UCSD-AML1 (cell line): ENCODE measurements at regions not wholly inside any gene's neighbourhood (a gene's known extent, or its start where the extent isn't known, plus 50 kb on each side); places are given as distances from the start of the nearest gene placed in this dataset.
"Not testable (repeated sequence)": the region's sequence is repeated elsewhere in the genome, so short reads cannot be mapped to it uniquely, and the experiment has no call there.

ENCODE experiments used
- DNase-seq: peaks from one replicate; lab custom pipeline; 2025; ENCODE audit not compliant: unreplicated experiment; lab: John Stamatoyannopoulos, UW

DNA sequence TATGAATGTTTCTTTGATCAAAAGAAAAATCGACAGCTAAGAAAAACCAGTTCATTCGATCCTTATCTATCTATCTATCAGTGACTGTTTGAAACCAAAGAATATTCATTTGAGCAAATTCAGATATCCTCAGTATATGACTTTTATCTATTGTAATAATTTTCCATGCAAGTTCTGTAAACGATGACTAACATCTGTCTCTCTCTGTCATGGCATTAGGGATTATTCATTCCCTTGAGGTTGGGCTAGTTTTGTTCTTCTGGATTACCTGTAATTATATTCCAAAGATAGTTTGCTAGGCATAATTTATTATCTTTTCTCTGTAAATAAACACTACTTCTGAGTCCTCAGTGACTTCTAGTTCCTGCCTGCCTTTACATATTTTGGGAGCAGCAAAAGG lies 497.7 kb upstream of the CDH11 start:
- no peak for DNase-seq

DNA sequence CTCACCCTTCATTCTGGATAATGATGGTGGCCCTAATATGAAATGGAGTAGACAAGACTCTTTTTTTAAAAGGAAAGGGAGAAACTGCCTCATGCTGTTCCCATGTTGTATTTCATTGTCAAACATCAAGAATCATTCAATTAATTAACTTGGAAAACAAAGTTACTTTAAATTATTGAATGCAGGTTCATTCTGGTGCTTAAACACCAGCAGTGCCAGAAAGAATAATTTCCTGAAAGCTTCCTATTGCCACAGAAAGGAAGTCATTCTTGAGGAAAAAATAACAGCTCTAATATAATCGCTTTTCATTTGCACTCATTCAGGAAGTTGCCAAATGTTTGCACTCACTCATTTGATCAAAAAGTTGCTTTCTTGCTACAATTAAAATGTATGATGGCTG lies 497.1 kb upstream of the CDH11 start:
- no peak for DNase-seq

DNA sequence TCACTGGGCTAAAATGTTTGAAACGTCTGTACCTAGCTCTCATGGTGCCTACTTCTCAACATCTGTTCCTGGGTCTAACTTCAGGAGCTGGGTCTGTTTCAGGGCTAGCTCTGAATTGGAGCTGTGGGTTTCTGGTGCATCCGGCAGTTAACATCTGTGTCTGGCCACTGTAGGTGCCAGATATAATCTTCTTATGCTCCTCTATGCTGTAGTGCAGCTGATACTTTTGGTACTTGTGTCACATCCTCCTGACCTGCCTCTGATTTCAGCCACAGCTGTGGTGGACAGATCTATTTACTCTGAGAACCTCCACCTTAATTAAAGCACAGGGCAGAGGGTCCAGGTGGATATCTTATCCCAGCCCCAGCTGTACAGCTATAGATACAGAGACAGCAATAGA lies 496.5 kb upstream of the CDH11 start:
- DNase-seq: no peak

DNA sequence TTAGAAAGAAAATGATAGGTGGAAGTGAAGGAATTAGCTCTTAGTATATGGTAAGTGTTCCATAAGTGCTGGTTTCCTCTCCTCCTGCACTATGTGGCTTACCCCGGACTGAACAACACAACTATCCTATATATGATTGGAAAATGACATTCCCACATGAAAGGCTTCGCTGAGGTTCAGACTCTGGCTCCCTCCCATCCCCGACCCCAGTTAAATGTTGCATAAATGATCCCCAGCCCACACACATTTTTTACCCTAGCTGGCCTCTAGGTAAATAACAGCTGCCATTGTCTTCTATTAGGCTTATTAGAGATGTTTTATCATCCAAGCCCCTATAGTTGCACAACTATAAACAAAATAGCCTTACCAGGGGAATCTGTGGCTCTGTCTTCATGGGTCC lies 495.6 kb upstream of the CDH11 start:
- DNase-seq: no peak

DNA sequence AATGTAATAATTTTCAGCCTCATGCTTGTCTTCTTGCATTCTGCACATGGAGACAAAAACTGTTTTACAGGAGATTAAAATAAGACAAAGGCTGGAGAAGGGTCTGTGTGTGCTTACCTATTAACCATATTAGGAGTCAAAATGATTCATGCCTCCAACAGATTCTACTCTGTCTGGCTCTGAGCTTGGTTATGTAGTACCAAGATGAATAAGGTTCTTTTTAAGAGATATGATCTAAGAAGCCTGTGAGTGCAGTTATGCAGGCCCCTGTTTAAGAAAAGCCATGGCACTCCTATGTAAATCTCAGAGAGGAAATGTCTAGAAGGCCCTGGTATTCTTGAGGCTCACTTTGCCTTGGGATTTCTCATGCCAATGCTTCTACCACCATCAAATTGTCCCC lies 486.6 kb upstream of the CDH11 start:
- DNase-seq: no peak

DNA sequence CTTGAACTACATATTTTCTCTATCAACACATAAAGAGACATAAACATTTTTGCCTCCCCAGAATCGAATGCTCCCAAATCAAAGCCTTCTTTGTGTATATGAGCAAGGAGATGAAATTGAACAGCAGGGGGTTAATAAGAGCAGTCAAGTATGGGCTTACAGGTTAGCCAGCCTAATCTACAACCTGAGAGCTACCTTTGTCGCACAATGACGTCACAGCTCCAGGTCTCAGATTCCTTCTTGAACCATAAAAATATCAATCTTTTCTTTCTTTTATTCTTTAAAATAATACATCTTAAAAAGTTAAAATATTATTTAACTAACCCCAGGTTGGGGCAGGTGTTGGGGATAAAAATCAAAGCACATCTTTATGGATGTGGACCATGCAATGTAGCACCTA lies 482.9 kb upstream of the CDH11 start:
- no peak for DNase-seq

DNA sequence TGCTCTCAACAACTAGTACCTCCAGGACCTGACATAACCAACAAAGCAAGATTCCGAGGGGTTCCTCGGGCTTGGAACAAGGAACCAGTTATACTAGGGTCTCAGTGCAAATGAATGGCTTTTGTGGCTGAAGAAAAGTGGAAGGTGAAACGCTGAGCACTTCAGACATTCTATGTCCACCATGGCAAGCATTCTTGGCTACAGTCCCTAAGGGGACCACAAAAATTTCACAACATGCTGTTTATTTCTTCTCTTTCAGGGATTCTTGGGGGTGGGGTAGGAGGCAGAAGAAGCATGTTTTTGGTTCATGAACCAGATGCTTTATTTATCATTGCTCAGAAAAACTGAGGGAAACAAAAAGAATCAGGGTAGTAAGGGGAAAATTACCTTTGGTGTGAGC lies 479.9 kb upstream of the CDH11 start:
- no peak for DNase-seq

DNA sequence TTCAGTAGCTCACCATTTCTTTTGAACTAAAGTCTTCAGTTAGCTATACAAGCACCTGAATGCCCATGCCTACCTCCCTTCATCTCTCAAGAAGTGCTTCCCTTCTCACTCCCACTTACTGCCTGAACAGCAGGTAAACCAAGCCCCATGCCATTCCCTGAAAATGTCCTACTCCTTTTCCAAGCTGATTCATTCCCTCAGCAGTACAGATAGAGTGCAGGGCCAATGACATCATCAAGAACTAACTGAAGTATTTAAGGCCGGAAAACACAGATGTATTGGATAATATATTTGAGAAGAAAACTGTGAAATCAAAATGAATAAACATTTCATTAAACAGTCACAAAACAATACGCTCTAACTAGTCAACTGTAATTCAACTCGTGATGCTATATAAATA lies 478.8 kb upstream of the CDH11 start:
- DNase-seq: no peak

DNA sequence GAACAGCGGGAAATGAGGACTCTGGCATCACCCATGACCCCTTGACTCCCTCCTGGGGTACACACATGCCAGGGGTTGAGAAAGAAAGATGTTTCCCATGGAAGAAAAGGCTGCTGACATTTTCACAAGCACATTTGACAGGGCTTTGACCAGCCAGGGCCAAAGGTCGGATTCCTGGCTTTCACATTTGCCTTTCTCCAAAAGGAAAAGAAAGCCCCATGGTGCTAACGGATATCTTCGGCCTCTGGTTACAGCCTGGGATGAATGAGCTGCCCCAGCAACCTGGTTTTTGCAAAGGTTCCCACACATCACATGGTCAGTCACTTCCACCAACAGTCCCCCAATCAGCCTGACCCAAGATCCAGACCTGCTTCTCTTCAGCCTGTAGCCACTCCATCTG lies 478.2 kb upstream of the CDH11 start:
- DNase-seq: no peak

DNA sequence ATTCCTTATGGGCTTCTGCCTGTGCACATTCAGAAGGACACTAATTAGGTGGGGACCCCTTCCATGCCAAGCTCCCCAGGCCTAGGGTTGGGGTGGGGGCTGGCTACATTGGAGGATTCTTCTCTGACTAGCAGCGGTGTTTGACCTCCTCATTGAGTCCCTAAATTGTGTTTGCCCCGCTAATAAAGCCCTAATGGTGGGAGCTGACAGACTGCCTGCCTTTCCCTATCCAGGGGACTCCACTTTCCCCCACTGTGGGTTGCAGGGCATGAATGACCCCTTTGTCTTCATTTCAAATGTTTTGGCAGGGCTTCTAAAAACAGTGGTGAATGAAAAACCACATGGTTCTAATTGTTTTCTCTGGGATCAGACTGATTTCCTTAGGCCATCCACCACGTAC lies 476.8 kb upstream of the CDH11 start:
- DNase-seq: no peak

DNA sequence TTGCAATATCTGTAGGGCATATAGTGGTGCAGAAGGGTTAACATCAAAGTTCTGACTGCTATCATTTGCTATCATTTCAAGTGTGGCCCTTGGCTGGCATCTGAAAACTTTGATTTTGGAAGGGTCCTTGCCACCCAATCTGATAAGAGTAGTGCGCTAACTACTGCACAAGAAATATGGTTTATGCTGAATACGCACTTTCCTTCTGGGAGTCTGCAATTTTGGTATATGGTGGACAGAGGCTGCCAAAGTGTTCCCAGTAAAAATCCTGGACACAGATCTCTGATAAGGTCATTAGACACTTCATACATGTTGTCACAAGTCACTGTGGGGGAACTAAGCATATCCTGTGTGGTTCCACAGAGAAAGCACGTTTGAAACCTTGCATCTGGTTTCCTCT lies 461.6 kb upstream of the CDH11 start:
- DNase-seq: no peak

DNA sequence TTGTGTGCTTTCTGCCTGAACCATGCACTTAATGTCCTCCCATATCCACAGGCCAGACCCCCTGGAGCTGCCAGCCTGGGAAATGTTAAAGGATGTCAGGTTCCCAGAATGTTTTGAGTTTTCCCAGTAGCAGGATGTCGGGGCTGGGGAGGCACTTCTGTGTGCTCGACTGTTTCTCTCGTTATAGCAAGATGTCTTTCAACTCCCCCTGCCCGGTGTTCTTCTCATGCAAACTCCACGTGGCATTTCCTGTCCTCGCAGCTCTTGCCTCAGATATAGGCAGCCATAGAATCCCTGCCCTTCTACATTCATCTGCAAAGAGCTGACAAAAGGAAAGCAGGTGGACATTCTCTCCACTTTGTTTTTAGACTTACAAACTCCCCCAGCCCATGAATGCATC lies 457.2 kb upstream of the CDH11 start:
- no peak for DNase-seq

DNA sequence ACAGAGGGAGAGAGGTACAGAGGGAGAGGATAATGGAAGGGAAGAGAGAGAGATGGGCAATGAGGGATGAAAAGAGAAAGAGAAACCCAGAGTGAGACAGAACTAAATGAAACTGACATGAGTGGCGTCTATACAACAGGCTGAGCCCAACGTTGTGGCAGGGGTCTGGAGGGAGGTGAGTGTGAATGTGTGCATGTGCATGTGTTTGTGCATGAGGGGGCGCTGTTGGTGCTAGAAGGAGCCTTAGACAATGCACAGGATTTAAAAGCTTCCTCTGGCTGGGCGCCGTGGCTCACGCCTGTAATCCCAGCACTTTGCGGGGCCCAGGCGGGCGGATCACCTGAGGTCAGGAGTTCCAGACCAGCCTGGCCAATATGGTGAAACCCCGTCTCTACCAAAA lies 454.8 kb upstream of the CDH11 start:
- no peak for DNase-seq

DNA sequence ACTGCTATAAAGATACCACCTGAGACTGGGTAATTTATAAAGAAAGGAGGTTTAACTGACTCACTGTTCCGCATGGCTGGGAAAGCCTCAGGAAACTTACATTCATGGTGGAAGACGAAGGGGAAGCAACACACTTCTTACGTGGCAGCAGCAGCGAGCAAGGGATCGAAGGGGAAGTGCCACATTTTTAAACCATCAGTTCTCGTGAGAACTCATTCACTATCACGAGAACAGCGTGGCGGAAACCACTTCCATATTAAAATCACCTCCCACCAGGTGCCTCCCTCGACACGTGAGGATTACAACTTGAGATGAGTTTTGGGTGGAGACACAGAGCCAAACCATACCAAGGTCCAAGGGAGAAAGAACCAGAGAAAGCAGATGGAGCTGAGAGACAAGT lies 454.3 kb upstream of the CDH11 start:
- DNase-seq: no peak

DNA sequence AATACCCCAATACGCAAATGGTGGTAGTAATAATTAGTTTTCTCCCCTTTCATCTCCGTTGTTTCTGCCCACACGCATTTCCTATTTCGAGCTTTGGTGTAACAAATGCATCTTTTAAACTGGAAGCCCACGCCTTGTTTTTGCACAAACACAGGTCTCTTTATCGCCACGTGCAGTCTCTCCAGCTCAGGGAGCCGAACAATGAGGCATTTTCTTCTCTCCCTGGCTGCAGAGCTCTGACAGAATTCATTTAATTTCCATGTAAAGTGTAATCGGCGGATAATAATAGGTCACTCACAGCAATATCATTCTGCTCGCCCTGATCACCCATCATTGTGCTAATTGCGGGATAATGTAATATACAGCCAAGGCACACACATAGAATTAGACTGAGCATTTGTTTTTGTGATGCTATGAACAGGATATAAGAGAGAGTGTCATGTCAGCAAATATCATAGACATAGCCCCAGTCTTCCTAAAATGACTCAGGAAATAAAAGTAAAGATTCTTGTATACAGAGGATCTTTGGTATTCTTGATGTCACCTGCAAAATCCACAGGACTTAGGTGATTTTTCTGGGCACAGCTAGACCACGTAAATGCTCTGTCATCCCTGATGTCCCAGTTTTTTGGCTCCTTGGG lies 452.6 kb upstream of the CDH11 start:
- DNase-seq: no peak

DNA sequence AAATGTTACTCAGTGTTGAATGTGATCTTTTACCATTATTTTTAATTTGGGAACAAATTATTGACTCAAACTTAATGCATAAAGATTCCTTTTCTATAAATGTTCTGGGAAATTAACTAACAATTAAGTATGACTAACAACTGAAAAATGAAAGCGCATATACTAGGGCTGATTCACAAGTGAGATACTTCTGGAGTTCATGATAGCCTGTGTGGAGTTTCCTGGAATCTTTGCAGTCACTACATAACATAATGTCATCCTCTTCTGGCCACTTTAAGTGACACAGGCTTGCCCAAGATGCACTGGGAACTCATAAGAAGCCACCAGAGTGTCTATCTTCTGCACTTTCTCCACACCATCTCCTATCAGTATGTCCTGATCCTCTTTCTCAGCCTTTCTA lies 450.3 kb upstream of the CDH11 start:
- DNase-seq: no peak

DNA sequence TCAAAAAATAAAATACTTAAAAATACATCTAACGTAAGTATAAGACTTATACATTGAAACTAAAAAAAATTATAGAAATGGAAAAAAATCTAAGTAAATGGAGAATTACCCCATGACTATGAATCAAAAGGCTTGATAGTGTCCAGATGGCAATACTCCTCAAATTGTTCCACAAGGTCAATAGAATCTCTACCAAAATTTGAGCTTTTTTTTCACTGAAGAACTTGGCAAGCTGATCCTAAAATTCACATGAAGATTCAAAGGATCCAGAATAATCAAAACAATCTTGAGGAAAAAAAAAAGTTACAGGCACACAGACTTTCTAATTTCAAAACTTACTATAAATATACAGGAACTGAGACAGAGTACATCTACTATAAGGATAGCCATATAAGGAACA lies 448.4 kb upstream of the CDH11 start:
- DNase-seq: no peak

DNA sequence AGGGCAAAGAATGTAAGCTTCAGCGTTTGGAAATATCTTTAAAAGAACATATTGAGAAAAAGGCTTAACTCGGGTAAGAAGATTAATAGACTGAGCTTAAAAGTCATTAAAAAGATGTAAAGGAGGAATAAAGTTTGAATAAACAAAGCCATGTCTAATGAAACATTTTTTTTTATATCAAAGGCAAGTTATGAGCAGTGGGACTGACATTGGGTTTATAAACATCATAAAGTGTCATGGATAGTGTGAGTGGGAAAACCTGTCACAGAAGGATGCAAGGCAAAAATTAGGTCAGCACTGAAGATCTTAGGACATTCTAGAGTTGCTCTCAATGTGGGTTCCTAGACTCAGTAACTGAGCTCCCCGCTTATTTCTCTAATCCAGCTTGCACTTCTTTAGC lies 438.0 kb upstream of the CDH11 start:
- no peak for DNase-seq

DNA sequence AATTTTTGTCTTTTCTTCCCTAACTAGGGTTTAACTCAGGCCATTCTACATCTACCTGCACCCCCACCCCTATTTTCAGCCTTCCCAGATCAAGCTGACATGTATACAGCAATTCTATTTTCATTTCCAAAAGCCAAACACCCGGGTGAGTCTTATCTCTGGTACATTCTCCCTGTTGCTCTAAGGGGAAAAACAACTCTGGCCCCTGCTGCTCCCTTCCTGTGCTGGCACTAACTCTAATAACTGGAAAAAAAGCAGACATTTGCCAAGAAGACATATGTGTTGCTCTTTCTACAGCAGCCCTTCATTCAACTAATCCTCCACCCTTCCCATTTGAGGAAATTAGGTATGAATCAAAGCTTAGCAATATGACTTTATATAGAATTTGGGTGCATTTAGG lies 427.8 kb upstream of the CDH11 start:
- not testable (repeated sequence) for DNase-seq

DNA sequence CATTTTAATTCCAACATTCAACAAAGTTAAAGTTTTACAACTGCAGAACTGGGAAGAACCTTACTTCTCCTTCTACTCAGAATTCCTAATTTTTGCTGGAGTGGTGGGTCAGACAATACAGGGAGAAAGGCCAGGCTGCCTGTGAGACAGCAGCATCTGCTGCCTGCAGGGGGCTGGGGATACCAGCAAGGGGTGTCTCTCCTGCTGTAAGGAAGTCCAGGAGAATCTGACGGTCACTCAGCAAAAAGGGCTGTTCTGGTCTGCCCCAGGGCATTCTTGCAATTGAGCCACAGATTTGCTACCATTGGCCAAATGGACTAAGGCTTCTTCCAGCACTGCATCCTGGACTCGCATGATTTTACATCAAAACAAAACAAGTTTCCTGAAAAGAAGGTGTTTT lies 426.6 kb upstream of the CDH11 start:
- DNase-seq: no peak

DNA sequence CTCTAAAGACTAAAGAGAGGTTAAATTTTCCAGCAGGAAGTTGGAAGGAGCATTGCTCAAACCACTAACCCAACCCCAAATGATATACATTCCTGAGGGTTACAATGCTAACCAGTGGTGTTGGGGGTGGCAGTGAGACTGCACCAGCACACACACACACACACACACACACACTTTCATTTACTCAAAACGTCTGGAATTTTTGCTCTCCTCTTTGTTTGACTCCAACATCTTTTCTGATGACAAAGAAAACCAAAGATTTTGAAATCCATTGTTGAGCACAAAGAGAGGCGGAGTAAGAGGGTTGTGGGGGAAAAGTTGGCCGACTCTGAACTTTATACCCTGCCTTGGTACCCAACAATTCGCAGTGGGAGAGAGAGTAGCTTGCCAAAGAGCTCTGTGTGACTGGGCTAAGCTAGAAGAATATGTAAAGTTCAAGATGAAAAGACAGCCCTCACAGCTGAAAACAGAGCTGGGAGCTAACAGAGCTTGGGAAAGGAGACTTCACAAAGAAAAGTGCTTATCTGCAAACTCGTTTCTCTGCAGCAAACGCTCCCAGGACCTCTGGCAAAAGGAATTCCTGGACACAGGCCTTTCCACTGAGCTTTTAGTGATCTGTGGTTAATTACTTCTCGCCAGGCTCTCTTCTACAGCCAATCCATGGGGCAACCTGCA lies 426.0 kb upstream of the CDH11 start:
- DNase-seq: no peak

DNA sequence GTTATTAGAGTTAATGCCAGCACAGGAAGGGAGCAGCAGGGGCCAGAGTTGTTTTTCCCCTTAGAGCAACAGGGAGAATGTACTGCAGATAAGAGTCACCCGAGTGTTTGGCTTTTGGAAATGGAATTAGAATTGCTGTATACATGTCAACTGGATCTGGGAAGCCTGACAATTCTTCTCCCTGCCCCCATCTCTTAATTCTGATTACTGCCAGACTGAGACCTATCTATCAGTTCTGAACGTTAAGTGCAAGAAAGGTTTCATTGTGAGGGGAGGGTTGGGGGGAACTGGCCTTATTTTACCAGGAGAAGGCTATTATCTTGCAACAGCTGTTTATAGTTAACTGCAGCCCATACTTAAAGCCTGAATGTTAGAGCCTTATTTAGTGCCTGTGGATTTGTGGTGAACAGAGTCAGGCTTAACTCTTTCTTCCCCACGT lies 424.5 kb upstream of the CDH11 start:
- no peak for DNase-seq

DNA sequence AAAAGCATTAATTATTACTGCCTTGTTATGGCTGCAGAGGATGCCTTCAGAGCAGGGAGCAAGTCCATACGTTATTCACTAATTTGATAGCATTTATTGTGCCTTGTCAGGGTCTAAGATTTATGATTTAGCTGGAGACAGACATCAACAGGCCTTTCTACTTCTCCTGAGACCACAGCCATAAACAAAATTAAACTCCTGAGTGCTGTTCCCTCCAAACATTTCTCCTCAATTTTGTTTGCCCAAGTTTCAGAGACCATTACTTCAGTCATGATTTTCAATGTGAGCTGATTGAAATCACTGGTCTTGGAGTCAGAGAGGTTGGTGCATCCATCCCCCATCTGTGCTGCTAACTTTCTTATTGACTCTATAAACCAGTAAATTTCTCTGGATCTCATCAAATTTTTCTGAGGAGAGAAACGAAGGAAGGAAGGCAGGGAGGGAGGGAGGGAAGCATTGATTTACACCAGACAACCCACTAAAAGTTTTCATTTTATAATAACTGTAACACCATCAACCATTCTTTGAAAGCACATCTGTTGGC lies 423.6 kb upstream of the CDH11 start:
- DNase-seq: no peak
